ENCODE measurements at regions not wholly inside any gene's neighbourhood (a gene's known extent, or its start where the extent isn't known, plus 50 kb on each side); places are given as distances from the start of the nearest gene placed in this dataset.

DNA sequence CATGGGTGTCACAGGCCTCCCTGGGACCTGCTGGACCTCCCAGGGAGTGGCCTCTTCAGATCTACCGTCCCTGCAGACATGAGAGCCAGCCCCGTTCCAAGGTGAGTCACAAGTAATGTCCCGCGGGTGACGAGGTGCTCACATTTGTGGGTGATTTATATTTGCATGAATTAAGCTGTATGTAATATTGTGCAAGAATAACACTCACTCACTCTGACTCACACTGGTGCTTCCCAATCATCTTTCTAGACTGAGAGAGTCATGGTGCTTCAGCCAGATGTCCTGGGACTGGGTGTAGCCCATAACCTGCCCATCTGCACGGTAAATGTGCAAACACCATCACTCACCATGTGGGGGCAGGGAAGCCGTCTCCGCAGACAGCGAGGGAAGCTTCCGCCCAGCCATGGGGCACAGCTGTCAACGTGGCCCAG, 347.5 kb upstream of the SALL3 start:
- H3K27ac Mint-ChIP-seq, result no peak overlapping the region
- H3K4me3 Mint-ChIP-seq, result no peak overlapping the region
- DNase-seq (no peak), ATAC-seq (no peak)
- no peaks in the 10 kb centered on the region for H3K9me3 ChIP-seq (ENCODE audit: control insufficient read depth, low read length, poor library complexity, severe bottlenecking)
- no peaks in the 10 kb centered on the region for H3K27me3 Mint-ChIP-seq
- H3K36me3 Mint-ChIP-seq (ENCODE audit: low read depth), result no peaks in the 10 kb centered on the region
- peaks cover 4% of the 10 kb centered on the region for H3K4me1 Mint-ChIP-seq

DNA sequence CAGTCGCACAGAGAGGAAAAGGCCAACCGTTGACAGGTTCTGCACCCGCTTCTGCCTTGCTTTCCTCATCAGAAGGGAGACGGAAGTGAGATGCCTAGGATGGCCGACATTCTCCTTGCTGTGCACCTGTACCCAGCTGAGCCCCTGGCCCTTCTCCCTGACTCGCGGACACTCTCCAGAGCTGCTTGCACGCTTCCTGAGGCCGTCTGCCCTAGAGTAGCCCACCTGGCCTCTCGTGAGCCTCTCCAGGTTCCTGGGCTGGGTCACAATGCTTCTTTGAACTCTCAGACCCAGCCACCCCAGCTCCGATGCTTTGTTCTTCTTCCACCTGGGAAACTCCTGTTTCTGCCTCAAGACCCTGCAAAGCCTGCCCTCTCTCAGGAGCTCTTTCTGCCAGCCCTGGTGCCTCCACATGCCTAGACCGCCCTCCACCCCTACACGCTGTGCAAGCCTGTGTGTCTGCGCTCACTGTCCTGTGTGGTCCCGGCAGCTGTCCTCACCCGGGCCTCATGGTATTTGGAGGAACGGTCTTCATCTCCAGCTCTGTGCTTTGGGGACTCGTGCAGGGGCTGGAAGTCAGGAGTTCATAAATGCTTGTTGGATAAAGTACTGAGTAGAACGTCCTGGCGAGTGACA, 345.4 kb upstream of the SALL3 start:
- ATAC-seq, result no peak
- H3K4me3 Mint-ChIP-seq, result no peak overlapping the region
- H3K4me1 Mint-ChIP-seq, result peaks cover 4% of the 10 kb centered on the region
- H3K36me3 Mint-ChIP-seq (ENCODE audit: low read depth), result no peaks in the 10 kb centered on the region
- H3K27ac Mint-ChIP-seq, result no peak overlapping the region
- no peaks in the 10 kb centered on the region for H3K27me3 Mint-ChIP-seq
- H3K9me3 ChIP-seq (ENCODE audit: control insufficient read depth, low read length, poor library complexity, severe bottlenecking), result no peaks in the 10 kb centered on the region
- DNase-seq, result no peak

DNA sequence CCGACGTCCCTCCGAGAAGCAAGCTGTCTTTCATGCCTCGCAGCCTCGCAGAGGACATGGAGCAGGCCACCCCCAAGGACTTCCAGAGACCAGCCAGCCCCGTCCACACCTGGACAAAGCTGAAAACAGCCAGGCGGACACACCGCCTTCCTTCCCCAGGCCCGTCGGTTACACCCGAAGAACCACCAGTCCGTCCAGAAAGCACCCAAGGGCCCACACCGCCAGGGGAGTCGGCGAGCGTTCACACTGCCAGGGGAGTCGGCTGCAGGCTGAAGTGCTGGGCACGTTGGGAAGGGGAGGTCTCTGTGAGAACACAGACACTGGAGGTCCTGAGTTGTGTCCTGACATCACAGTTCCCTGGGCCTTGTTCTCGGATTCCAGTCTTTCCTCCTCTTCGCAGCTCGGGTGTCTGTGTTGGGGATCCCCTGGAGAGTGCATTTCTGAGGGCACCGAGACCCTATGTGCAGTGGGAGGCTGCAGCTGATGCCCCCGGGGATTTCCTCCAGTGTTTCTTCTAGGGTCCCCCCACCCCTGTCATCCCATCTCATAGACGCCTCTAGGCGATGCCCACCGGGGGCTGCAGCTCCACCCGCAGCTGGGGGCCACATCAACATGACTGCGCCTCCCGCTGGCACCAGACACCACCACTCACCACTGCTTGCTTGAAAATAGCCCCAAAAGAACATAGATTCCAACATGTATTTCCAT, 344.4 kb upstream of the SALL3 start:
- ATAC-seq (no peak), DNase-seq (no peak)
- peaks cover 4% of the 10 kb centered on the region for H3K4me1 Mint-ChIP-seq
- H3K4me3 Mint-ChIP-seq, result no peak overlapping the region
- H3K36me3 Mint-ChIP-seq (ENCODE audit: low read depth), result no peaks in the 10 kb centered on the region
- no peak overlapping the region for H3K27ac Mint-ChIP-seq
- no peaks in the 10 kb centered on the region for H3K9me3 ChIP-seq (ENCODE audit: control insufficient read depth, low read length, poor library complexity, severe bottlenecking)
- H3K27me3 Mint-ChIP-seq, result no peaks in the 10 kb centered on the region

DNA sequence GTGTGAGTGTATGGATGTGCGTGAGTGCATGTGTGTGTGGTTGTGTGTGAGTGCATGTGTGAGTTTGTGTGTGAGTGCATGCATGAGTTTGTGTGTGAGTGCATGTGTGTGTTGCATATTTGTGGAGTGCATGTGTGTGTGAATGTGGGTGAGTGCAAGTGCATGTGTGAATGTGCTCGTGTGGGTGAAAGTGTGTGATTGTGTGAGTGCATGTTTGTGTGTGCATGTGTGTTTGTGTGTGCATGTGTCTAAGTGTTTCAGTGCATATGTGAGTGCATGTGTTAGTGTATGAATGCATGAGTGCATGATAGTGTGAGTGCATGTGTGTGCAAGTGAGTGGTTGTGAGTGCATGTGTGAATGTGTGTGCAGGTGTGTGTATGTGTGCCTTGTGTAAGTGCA, 343.4 kb upstream of the SALL3 start:
- no peak for ATAC-seq
- H3K27ac Mint-ChIP-seq, result no peak overlapping the region
- no peaks in the 10 kb centered on the region for H3K27me3 Mint-ChIP-seq
- no peak for DNase-seq
- H3K4me3 Mint-ChIP-seq, result no peak overlapping the region
- no peaks in the 10 kb centered on the region for H3K9me3 ChIP-seq (ENCODE audit: control insufficient read depth, low read length, poor library complexity, severe bottlenecking)
- H3K36me3 Mint-ChIP-seq (ENCODE audit: low read depth), result no peaks in the 10 kb centered on the region
- H3K4me1 Mint-ChIP-seq, result peaks cover 4% of the 10 kb centered on the region

DNA sequence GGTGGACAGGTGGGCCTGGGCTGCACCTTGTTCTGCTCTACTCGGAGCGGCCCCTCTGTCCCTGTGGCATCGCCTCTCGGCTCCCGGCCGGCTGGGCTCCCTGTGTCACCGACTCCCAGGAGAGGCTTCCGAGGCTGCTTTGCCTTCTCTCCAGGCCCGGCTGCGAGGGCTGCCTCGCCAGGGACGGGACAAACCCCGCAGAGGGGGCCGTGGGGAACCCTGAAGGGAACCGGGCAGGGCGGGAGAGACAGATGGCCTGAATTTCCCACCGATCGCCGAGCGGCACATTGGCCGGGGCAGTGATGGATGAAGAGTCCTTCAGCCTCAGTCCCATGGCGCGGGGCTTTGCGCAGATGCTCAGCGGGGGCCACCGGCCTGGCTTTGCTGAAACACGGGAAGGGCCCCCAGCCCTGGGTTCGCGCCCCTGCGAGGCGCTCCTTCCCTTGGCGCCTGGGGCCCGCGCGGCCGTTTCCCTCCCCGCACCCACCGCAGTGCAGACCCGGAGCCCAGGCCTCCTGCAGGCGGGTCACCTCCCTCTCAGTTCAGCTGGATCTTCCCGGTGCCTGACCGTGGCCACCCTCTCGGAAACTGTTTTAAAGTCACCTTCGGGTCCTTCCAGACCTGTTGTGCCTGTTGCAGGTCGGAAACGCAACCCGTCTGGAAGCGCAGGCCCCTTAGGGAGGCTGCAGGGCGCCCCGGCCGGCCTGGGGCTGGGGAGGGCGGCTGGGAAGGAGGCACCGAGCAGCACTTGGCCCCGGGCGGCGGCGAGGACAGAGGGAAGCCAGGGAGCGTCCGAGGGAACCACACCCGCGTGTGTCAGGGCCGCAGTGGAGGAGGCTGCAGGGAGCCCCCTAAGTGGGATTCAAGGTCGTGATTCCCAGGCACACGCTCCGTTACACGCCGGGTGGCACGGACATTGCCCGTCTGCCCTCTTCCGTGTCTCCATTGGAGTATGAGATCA, 341.9 kb upstream of the SALL3 start:
- no peaks in the 10 kb centered on the region for H3K9me3 ChIP-seq (ENCODE audit: control insufficient read depth, low read length, poor library complexity, severe bottlenecking)
- Mint-ChIP-seq H3K36me3 (ENCODE audit: low read depth) (no peaks in the 10 kb centered on the region), H3K27ac (no peak overlapping the region), H3K4me1 (peaks cover 4% of the 10 kb centered on the region), H3K27me3 (peaks cover 10% of the 10 kb centered on the region), H3K4me3 (no peak overlapping the region)
- DNase-seq (no peak), ATAC-seq (no peak)

DNA sequence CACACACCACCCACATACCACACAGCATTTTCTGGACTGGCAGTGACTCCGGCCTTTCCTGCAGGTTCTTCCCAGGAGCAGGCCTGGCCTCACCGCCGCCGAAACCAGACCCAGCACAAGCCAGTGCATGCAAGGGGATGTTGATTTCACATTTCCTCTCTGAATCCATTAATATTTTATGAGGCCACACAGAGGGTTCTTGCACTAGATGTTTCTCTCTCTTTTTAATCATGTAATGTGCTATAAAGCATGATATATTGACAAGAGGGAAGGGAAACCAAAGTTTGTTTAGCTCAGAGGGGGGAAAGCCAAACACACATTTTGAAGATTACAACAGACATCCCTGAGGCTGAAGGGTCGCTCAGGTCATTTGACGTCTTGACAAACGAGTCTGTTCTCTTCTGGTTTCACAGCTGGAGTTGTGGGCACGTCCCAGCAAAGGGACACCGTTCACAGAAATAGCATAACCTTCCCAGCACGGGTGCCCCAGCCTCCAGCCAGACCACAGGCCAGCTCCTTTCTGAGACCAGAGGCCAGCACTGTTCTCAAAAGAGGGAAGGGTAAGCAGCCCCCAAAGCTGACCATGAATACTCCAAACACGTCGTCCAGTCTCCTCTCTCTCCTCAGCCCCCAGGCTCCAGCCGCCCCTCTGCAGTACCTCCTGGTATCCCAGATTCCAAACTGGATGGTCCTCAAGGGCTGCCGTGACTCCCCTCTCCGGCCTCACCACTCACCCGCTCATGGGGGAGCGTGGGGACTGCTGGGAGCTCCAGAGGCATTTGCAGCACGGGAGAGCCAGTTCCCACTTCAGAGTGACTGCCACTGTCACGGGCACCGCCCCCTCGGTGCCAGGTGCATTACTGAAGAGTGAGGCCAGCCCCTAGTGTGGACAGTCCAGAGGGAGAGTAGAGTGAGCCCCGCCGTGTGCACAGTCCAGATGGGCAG, 340.3 kb upstream of the SALL3 start:
- Mint-ChIP-seq H3K27me3 (peaks cover 19% of the 10 kb centered on the region), H3K36me3 (ENCODE audit: low read depth) (no peaks in the 10 kb centered on the region)

DNA sequence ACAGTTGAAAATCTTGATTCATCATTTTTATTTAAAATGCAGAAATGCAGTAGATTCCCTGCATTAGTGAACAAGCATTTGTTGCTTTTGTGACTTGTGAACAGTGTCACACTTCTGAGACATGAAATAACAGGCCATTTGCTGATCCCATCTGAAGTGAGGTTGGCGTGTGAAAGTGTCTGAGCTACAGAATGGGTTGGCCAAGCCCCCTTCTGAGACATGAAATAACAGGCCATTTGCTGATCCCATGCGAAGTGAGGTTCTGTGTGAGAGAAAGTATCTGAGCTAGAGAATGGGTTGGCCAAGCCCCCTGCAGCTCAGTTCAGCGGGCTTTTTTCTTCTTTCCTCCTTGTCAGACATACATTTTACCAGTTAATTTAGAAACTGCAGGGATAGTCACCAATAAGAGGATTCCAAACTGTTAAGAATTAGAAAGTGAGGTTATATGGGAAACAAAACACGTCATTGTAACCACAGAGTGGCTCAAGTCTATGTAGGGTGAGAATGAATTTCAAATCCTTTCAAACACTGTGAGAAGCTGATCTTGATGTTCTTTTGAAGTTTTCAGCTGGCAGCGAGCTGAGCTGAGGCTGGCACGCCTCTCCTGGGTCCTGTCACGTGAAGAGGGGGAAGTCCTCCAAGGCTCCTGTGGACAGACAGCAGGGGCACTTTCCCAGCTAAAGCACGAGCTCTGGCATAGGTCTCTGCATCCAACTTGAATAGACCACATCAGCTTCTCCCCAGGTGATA, 339.2 kb upstream of the SALL3 start:
- ATAC-seq, result peak; percentile 46
- peaks cover 19% of the 10 kb centered on the region for H3K27me3 Mint-ChIP-seq
- no peaks in the 10 kb centered on the region for H3K36me3 Mint-ChIP-seq (ENCODE audit: low read depth)
- H3K9me3 ChIP-seq (ENCODE audit: control insufficient read depth, low read length, poor library complexity, severe bottlenecking), result no peaks in the 10 kb centered on the region
- H3K27ac Mint-ChIP-seq, result no peak overlapping the region
- H3K4me1 Mint-ChIP-seq, result peaks cover 3% of the 10 kb centered on the region
- no peak overlapping the region for H3K4me3 Mint-ChIP-seq
- no peak for DNase-seq

More for the DNA sequence above, 340.3 kb upstream of the SALL3 start:
- no peak for ATAC-seq
- no peak for DNase-seq
- H3K9me3 ChIP-seq (ENCODE audit: control insufficient read depth, low read length, poor library complexity, severe bottlenecking), result no peaks in the 10 kb centered on the region
- no peak overlapping the region for H3K27ac Mint-ChIP-seq
- no peak overlapping the region for H3K4me3 Mint-ChIP-seq
- H3K4me1 Mint-ChIP-seq, result peaks cover 4% of the 10 kb centered on the region

DNA sequence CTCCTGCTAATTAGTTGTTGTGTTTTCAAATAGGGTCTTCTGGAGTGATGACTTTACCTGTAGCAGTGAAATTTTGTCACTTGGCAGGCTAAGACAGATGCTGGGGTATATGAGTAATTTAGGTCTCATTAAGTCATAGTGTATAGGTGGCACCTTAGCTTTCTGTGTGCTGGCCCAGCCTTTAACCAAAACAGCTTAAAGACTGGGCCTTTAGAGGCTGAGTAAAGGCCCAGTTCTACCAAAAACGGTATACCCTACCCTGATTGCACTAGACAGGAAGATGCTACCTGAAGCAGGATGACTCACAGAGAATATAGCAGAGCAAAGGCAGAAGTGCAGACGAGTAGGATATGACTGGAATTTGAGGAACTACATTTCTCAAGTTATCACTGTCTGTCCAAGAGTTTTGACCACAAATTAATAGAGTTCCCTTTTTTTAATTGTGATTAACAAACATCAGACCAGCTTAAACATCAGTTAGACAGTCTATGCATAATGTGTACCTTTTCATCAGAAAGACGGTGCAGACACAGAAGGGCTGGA, 337.9 kb upstream of the SALL3 start:
- peaks cover 22% of the 10 kb centered on the region for H3K27me3 Mint-ChIP-seq
- no peak overlapping the region for H3K27ac Mint-ChIP-seq
- no peaks in the 10 kb centered on the region for H3K9me3 ChIP-seq (ENCODE audit: control insufficient read depth, low read length, poor library complexity, severe bottlenecking)
- H3K4me3 Mint-ChIP-seq, result no peak overlapping the region
- DNase-seq, result no peak
- no peaks in the 10 kb centered on the region for H3K36me3 Mint-ChIP-seq (ENCODE audit: low read depth)
- ATAC-seq, result peak; percentile 35
- peaks cover 3% of the 10 kb centered on the region for H3K4me1 Mint-ChIP-seq

DNA sequence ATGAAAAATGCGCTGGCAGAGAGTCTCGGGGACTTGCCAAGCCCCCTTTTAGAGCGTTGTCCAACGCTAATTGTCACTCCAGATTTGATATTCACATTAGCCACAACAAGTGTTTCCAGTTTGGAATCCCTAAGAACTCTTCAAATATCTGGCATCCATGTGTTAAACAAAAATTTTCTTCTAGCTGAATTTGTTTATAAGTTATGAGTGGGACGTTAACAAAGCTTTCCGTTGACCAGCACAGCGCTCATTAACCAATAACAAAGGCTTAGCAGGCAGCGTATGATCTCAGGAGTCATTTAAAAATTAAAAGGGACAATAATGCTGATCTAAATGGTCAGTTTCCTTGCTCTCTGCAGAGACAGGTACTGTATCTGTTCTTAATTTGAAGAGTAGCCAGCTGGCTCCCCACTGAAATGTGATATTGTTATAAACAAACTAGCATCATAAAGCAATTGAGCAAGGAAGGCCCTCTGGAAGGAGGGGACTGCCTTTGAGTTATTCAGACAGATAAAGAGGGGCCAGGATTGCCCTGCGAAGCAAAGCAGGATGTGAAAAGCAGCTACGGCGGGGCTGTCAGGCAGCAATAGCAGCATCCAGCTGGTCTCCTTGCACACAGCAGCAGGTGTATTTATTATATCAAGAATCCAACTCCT, 337.2 kb upstream of the SALL3 start:
- Mint-ChIP-seq H3K27ac (peak overlapping the region; percentile 24), H3K4me1 (peaks cover 3% of the 10 kb centered on the region), H3K27me3 (peaks cover 27% of the 10 kb centered on the region), H3K4me3 (no peak overlapping the region), H3K36me3 (ENCODE audit: low read depth) (no peaks in the 10 kb centered on the region)
- ATAC-seq (no peak), DNase-seq (no peak)
- no peaks in the 10 kb centered on the region for H3K9me3 ChIP-seq (ENCODE audit: control insufficient read depth, low read length, poor library complexity, severe bottlenecking)

DNA sequence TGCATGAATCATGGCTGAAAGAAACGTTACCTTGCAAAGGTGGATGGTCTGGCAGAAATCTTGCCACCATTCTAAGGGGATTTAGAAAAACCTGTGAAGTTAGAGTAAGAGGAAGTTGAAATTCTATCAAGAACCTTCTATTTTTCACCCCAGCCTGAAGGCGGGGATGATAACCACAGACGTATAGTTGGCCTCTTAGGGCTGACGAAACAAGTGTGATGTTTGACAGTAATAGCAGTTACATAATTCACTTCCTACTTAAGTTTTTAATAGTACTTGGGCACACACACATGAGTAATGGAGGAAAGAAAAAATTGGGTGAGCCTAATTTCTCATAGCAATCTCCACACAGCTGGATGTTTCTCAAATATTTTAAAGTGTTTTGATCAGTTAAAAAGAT, 336.6 kb upstream of the SALL3 start:
- no peak for DNase-seq
- H3K4me3 Mint-ChIP-seq, result no peak overlapping the region

DNA sequence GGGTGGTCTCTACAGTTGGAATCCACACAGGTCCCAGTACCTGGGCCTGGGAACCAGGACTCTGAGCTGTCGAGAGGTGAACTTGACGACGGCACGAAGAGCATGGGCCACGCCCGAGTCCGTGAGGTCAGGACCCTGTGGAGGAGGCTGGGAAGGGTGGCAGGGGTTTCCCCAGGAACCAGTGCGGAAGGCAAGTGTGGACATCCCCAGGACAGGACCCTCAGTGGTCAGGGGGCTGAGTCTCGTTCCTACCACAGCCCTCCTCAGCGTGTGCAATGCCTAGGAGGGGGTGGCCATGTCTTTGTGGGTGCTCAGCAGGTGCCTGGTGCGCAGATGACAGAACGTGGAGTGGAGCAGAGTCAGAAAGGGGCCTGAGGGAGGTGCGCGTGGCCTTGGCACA, 335.6 kb upstream of the SALL3 start:
- DNase-seq, result no peak
- H3K27me3 Mint-ChIP-seq, result peaks cover 29% of the 10 kb centered on the region
- H3K9me3 ChIP-seq (ENCODE audit: control insufficient read depth, low read length, poor library complexity, severe bottlenecking), result no peaks in the 10 kb centered on the region
- H3K4me3 Mint-ChIP-seq, result no peak overlapping the region
- H3K36me3 Mint-ChIP-seq (ENCODE audit: low read depth), result no peaks in the 10 kb centered on the region
- H3K27ac Mint-ChIP-seq, result no peak overlapping the region
- no peak for ATAC-seq
- H3K4me1 Mint-ChIP-seq, result peaks cover 3% of the 10 kb centered on the region

More for the DNA sequence above, 336.6 kb upstream of the SALL3 start:
- H3K27me3 Mint-ChIP-seq, result peaks cover 27% of the 10 kb centered on the region
- peak overlapping the region; percentile 24 for H3K27ac Mint-ChIP-seq
- ATAC-seq, result peak; percentile 48
- H3K9me3 ChIP-seq (ENCODE audit: control insufficient read depth, low read length, poor library complexity, severe bottlenecking), result no peaks in the 10 kb centered on the region
- H3K36me3 Mint-ChIP-seq (ENCODE audit: low read depth), result no peaks in the 10 kb centered on the region
- peaks cover 3% of the 10 kb centered on the region for H3K4me1 Mint-ChIP-seq

Measured in T-helper 17 cell (primary cell).